RWPE1 (cell line): ENCODE measurements at regions not wholly inside any gene's neighbourhood (a gene's known extent, or its start where the extent isn't known, plus 50 kb on each side); places are given as distances from the start of the nearest gene placed in this dataset.

Source experiments
- CTCF ChIA-PET: fragments of 350-600 bp; sonication (Branson Sonifier 250); formaldehyde crosslinking; extraction: SDS; loops from one replicate; lab custom pipeline; 2021; lab: Yijun Ruan, JAX
- POLR2A ChIA-PET: fragments of 400-600 bp; formaldehyde crosslinking; extraction: SDS; loops from one replicate; lab custom pipeline; 2020; ENCODE audit warnings: antibody characterized with exemption; ENCODE audit not compliant: low non-redundant PET; lab: Yijun Ruan, JAX
- DNase-seq: peaks from one replicate; pipeline ENCODE4 v3.0.0; 2012; ENCODE audit warnings: low spot score
- H3K27ac ChIP-seq: fragments of 450-650 bp; 2 replicates; pipeline ENCODE4 v1.5.1; 2017
- CTCF ChIP-seq: fragments of 450-650 bp; conservative IDR thresholded peaks from 2 replicates; pipeline ENCODE4 v1.5.1; 2017; ENCODE audit warnings: low read depth, mild to moderate bottlenecking

GRCh38 chr1:175864183-175864582, 120.8 kb upstream of the TNR start:
- H3K27ac ChIP-seq = no peak overlapping the region
- POLR2A ChIA-PET = no interaction called here
- CTCF ChIA-PET = interaction anchor here (0.5 to 0.6 kb wide), 2 partner anchors 24 to 201 kb away, joined by 3 to 4 read pairs; no protein-coding TSS in a partner anchor
- DNase-seq = no peak
- TF ChIP-seq CTCF = no peak

- DNase-seq = no peak
- POLR2A ChIA-PET = no interaction called here
- no peak overlapping the region for H3K27ac ChIP-seq
- CTCF ChIA-PET = no interaction called here
- no peak for TF ChIP-seq CTCF
Measured at GRCh38 chr1:175863299-175864050, 120.1 kb upstream of the TNR start.

GRCh38 chr1:175862408-175862807, 119.0 kb upstream of the TNR start:
- POLR2A ChIA-PET = no interaction called here
- CTCF ChIA-PET = no interaction called here
- TF ChIP-seq CTCF = no peak
- no peak for DNase-seq
- no peak overlapping the region for H3K27ac ChIP-seq

- DNase-seq = no peak
- no peak for TF ChIP-seq CTCF
- CTCF ChIA-PET = no interaction called here
- H3K27ac ChIP-seq = no peak overlapping the region
- POLR2A ChIA-PET = no interaction called here
Measured at GRCh38 chr1:175861626-175862367, 118.4 kb upstream of the TNR start.

GRCh38 chr1:175857756-175858155, 114.4 kb upstream of the TNR start:
- ChIA-PET POLR2A (no interaction called here), CTCF (no interaction called here)
- TF ChIP-seq CTCF = no peak
- no peak overlapping the region for H3K27ac ChIP-seq
- no peak for DNase-seq

- ChIA-PET CTCF (no interaction called here), POLR2A (no interaction called here)
- no peak for TF ChIP-seq CTCF
- no peak overlapping the region for H3K27ac ChIP-seq
- no peak for DNase-seq
Measured at GRCh38 chr1:175853681-175854080, 110.3 kb upstream of the TNR start.
